NOMO-1 (cell line): ENCODE measurements at regions not wholly inside any gene's neighbourhood (a gene's known extent, or its start where the extent isn't known, plus 50 kb on each side); places are given as distances from the start of the nearest gene placed in this dataset.

Experiments
- DNase-seq, 2 experiments: peaks; one replicate each; lab custom pipeline; 2025; ENCODE audit not compliant: unreplicated experiment in 2 of 2; lab: John Stamatoyannopoulos, UW

GRCh38 chr4:126071346-126072333 lies 756.9 kb downstream of the FAT4 start:
- no peak for DNase-seq

- DNase-seq = no peak
These were observed 766.6 kb downstream of the FAT4 start for GRCh38 chr4:126081336-126081735.

- DNase-seq = no peak
These were observed 771.3 kb downstream of the FAT4 start for GRCh38 chr4:126086041-126086440.

- no peak for DNase-seq
These were observed 772.3 kb downstream of the FAT4 start for GRCh38 chr4:126087101-126087500.

- DNase-seq = no peak
These were observed 782.5 kb downstream of the FAT4 start for GRCh38 chr4:126097155-126097799.

DNA sequence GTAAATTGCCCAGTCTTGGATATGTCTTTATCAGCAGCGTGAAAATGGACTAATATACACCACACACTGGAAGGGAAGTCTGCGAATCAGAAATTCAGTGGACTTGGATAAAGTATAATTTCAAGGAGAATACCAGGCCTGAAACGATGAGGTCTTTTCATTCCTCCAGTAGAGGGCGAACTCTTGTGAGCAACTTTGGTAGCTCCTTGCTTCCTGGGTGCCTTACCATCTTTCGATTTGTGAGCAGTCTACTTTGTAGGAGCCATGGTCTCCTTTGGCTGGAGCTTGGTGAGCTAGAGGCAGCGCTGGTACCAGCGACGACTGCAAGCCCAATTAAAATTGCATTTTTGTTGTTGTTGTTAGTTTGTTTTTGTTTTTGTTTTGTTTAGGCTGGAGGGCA lies 791.9 kb downstream of the FAT4 start:
- DNase-seq = no peak

DNA sequence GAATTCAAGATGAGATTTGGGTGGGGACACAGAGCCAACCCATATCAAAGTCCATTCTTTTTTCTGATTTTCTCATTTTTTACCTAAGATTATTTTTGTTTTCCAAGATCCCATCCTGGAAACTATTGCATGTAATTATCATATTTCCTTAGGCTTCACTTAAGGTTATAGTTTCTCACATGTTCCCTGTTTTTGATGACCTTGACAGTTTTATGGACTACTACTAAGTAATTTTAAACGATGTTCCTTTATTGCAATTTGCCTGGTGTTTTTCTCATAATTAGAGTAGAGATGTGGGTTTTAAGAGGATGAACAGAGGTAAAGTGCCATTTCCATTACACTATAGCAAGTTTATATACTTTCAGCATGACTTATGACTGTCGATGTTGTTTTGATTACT lies 795.1 kb downstream of the FAT4 start:
- no peak for DNase-seq

DNA sequence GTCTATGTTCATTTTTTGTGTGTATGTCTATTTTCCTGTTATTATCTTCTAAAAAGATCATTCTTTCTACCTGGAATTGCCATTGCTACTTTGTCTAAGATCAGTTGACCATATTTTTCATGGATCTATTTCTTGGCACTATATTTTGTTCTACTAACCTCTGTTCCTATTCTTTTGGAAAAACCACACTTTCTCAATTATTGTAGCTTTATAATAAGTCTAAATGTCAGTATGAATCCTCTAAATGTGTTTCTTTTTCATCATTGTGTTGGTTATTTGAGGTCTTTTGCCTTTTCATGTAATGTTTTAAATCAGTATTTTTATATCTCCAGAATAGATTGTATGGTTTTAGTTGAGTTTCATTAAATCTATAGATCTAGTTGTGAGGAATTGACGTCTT lies 798.3 kb downstream of the FAT4 start:
- no peak for DNase-seq

DNA sequence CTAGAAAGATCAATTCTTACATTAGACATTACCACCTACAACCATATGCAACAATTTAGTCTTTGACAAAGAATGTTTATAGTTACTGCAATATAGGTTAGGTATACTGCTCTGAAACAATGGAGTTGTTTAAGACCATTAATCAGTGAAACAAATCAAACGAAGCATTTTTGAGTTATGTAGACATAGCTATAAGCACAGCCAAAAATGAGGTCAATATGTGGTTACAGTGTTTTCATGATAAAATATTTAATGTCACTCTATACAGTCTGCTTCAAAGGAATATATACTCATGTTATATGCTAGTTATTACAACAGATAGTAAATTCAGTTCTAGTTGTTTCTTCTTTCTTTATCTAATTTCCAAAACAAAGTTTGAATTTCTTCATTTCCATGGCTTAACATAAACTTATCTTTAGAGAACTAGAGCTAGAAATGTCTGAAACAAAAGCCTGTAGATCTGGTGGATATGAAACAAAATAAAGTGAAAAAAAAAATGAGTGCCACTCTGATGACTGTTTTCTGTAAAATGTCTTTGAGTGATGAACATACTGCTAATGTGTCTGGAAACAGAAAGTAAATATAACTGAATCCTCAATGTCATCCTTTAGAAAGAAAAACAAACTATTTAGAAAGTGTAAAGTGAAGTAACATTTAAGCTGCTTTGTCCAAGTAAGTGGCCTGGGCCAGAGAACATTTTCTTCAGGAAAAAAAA lies 809.0 kb downstream of the FAT4 start:
- DNase-seq = no peak

- DNase-seq = no peak
These were observed 810.1 kb downstream of the FAT4 start for GRCh38 chr4:126124818-126125217.

- no peak for DNase-seq
These were observed 815.5 kb downstream of the FAT4 start for GRCh38 chr4:126130215-126130614.

DNA sequence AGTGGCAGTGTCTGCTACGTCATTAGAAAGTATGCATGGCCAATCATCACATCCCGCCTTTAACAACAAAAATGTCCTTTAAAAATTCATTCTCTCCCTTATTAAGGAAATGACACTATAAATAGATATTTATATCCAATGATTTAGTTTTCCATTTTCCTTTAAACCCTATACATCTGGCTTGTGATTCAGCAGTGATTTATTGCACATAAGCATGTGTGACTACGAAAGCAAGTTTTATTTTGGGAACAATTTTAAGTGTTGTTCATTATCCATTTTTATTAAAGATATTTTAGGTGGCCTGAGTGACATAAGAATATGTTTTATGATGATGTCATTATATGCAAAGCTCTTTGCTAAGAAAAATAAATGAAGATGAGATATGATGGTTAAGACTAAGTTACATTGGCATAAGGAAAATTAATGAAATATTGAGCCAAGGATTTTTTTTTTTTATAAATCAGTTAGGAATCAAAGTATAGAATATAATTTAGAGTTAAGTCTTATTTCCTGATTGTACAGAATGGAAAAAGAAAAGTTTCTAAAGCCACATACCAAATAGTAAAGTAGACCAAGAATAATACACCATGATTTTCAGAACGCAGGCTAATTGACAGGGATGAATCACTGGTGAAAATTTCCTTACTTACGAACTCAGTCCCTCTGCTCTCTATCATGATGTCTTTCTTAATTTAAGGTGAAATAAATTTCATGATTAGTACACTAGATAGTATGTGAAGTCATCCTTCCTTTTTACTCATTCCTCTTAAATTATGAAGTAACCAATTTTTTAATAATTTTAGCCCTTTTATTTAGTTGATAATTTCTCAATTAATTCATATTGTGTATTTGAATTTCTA lies 822.4 kb downstream of the FAT4 start:
- DNase-seq = no peak

DNA sequence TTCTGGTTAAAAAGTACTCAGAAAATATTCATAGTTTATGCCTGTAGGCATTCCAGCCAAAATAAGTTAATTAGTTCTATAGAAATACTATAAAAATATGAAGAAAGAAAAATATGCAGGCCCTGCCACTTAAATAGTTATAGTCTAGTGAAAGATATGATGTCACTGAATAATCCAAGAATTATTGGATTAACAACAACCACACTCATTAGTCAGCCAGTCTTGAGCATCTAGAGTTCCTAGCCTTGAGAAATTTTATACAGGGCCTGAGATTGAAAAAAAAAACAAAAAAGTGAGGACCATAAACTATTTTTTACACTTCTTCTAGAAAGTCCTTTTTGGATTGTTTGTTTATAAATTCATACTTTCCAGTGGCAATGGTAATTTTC lies 823.0 kb downstream of the FAT4 start:
- DNase-seq = no peak

DNA sequence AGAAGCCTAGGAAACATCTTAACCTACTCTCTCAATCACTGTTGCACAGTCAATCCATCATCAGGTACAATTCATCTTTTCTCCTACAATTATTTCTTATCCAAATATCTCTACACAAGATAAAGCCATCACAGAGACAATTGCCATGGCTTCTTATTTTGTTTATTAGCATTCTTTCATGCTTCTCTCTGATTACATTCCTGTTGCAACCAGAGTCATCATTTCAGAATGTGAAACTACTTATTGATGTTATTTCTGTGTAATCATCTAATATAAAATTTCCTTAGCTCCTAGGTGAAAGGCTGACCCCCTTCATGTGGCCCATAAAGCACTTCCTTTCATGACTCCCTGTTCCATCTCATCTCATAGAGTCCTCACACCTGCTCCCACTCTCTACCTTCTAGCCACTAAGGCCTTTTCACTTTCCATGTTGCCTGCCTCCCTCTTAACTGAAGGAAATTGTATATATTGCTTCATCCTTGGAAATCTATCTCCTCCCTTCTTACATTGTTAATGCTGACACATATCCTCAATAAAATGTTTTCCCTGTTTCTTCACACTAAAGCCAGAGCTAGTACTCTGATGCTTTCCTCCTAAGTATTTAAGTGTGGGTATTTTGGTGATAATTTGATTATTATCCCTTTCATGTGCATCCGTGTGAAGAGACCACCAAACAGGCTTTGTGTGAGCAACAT lies 829.9 kb downstream of the FAT4 start:
- no peak for DNase-seq

GRCh38 chr4:126168484-126168883 lies 853.7 kb downstream of the FAT4 start:
- DNase-seq = no peak

GRCh38 chr4:126172126-126172525 lies 857.4 kb downstream of the FAT4 start:
- DNase-seq = no peak

DNA sequence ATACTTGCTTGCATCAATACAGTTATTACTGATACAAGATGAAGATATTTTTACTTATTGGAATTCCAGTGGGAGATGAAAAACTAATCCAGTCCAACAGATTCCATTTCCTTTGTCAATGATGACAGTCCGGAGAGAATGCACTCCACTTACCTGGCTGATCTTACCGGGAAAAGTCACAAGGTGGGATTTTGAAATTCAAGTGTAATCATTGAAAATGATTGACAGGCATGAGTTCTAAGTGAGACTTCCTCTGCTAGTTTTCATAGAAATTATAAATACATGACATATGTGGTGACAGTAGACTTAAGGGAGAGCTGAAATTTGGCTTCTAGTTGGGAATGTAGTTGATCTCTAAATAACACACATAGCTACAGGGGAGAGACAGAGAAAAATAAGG lies 859.9 kb downstream of the FAT4 start:
- no peak for DNase-seq

GRCh38 chr4:126180642-126181041 lies 865.9 kb downstream of the FAT4 start:
- DNase-seq = no peak

DNA sequence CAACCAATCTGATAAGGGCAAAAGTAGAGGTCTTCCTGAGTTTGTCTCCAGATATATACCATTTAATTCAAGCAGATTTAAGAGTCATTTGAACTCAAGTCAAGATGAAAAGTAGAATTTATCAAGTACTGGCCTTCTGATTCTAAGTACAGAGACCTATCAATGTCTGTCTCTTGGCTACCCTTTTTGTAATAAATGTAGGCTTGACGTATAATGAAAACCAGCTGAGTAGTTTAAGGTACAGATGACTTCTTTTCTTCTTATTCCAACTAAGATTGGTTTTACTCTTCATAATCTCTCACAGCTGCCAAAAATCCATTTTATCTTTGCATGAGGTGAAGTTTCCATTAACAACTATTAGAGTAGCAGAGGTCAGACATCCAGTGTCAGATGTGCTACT lies 867.6 kb downstream of the FAT4 start:
- no peak for DNase-seq

GRCh38 chr4:126182786-126183185 lies 868.0 kb downstream of the FAT4 start:
- DNase-seq = no peak
